ENCODE measurements at regions not wholly inside any gene's neighbourhood (a gene's known extent, or its start where the extent isn't known, plus 50 kb on each side); places are given as distances from the start of the nearest gene placed in this dataset.

GRCh38 chr15:93247466-93248121 is 158.6 kb upstream of the RGMA start:
- no peak for DNase-seq

DNA sequence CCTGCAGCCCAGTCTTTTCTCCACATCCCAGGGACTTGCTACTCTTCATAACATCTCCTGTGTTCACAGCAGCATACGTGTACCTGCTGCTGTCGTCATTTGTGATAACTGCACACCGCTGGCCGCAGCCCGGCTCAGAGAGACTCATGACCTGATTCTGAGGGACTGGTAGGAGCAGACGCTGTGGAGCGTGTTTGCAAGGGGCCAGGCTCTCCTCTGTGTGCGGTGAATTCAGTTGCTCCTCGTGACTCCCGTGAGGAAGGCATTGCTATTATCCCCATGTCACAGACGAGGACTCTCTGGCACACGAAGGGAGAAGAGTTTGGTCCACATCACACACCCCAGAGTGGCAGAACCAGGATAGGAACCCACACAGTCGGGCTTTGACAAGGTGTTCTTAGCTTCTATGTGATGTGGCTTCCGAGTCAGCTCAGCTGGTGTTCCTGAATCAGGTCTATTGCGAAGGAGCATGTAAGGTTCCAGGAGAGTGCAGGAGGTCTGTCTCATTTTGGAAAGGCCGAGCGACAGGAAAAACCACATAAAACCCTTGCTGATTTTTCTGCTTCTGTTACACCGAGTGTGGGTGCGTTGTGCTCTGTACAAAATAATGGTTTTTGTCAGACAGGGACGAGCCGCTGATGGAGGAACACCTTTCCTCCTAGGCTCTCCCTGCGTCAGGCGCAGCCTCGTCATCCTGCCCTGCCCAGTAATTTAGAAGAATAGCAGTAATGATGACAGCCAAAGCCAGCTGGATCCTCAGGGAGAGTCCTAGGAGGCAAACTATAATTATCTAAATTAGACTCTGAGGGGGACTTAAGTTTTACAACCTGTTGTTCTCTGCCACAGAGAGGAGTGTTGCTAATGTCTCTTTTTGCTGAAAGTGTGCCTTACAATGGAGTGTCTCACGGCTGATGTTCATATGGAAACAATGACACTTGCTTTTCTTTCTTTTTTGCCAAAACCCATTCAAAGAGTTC is 157.5 kb upstream of the RGMA start:
- DNase-seq, result no peak

- no peak for DNase-seq
Measured at GRCh38 chr15:93245661-93246042, 156.6 kb upstream of the RGMA start.

DNA sequence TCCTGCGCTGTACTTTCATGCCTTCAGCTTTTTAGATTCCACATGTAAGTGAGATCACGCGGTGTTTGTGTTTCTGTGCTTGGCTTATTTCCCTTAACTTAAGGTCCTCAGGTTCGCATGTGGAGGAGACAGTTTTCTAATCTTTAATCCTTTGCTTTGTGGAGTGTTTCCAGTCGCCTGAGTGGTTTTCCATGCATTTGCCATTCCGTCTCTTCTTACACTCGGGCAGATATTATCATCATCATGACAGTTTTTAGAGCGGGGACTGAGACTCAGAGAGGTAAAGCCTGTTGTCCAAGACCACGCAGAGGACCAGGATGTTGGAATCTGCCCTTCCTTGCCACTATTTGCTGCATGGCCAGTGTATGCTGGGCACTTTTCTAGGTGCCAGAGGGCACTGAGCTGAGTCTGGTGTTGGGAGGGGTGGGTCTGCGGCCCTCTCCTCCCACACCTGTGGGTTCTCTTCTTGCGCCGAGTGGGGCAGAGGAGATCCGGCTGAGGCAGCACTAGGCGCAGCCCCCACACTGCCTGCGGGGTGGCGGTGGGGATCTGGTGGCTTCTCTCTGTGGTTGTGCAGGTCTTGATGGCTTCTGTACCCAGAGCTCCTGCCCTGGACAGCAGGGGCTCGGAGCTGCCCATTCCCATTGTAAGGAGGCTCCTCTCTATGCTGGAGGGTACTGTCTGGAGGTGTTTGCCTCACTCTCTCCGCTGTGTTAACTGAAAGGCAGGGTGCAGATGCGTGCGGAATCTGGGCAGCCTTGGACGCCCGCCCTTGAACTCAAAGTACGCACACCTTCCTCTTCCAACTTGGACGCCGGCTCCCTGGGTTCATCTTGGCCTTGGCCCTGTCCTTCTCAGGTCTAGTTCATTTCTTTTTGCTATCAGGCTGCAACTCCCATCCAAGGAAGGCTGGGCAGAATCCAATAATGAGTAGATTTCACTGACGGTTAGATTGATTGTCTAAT is 156.0 kb upstream of the RGMA start:
- DNase-seq, result no peak

DNA sequence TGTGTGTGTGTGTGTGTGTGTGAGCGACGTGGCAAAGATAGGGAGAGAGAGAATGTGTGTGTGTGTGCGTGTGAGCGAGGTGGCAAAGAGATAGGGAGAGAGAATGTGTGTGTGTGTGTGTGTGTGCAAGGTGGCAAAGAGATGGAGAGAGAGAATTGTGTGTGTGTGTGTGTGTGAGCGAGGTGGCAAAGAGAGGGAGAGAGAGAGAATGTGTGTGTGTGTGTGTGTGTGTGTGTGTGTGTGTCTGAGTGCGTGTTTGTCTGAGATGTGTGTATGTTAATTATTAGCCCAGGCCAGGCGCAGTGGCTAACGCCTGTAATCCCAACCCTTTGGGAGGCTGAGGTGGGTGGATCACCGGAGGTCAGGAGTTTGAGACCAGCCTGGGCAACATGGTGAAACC is 154.6 kb upstream of the RGMA start:
- DNase-seq, result no peak

- no peak for DNase-seq
Measured at GRCh38 chr15:93241696-93242585, 152.9 kb upstream of the RGMA start.

- DNase-seq, result no peak
Measured at GRCh38 chr15:93239993-93240392, 151.0 kb upstream of the RGMA start.

GRCh38 chr15:93239591-93239990 is 150.6 kb upstream of the RGMA start:
- DNase-seq, result no peak

GRCh38 chr15:93238641-93239040 is 149.6 kb upstream of the RGMA start:
- DNase-seq, result no peak

DNA sequence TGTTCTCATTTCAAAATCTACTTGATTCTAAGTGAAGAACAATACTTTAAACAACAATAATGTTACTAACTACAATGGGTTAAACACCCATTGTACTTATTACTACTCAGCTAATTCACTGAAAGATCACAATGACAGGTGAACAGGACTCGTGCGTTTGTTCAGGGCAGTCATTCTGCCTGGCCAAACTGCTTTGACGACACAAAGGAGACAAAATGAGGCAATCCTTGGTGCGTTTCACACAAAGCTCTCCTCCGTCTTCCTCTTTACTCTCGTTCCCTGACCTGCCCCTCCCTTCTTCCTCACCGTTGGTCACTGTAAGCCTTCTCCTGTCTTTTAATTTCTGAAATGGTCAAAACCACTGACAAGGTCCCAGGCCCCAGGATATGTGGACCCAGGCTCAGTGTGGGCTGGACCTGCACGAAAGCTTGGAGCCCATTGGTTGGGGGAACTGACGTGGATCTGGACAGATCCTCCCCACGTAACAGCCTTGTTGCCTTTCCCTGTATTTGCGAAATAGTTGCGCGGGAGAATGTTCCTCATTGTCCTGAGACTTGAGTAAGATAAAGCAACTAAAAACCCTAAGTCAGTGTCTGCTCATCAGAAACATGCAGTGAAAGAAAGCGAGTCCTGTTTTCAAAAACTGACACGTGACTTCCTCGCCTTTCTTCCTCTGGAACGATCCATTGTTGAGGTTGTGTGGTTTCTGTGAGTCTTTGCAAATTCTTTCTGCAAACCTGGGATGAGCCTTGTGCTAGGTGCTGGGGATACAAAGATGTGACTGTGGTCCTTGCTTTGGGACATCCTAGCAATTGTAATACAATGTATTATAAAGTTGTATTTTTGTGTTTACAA is 147.1 kb upstream of the RGMA start:
- DNase-seq, result no peak

DNA sequence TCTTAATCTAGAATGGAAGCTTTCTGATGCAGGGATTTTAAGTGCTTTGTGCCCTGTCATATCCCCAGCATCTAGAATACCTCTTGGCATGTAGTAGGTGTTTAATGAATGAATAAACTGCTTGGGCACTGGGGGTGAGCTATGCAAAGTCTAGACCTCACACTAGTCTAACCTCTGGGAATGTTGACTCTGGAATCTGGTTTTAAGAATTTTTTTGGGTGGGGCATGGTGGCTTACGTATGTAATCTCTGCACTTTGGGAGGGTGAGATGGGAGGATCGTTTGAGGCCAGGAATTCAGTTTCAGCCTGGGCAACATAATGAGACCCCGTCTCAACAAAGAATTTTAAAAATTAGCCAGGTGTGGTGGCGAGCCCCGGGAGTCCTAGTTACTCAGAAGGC is 146.3 kb upstream of the RGMA start:
- no peak for DNase-seq

GRCh38 chr15:93233710-93234109 is 144.7 kb upstream of the RGMA start:
- no peak for DNase-seq

- DNase-seq, result no peak
Measured at GRCh38 chr15:93232845-93233244, 143.8 kb upstream of the RGMA start.

DNA sequence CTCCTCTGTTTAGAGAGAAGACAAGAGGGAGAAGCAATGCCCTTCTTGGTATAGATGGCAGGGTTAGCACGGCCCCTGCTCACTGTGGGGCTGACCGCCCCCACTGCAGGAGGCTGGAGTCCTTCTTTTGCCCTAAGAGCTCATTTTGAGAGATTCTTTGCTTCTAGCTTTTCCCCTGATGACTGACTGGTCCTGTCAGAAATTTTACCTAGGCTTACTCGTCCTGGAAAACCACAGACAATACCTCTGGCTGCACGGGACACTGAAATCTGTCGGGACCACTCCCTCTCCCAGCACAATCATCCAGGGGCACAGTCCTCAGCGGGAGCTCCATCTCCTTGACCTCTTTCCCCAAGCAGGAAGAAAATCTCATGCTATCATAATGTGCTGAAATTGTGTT is 143.0 kb upstream of the RGMA start:
- DNase-seq, result no peak

DNA sequence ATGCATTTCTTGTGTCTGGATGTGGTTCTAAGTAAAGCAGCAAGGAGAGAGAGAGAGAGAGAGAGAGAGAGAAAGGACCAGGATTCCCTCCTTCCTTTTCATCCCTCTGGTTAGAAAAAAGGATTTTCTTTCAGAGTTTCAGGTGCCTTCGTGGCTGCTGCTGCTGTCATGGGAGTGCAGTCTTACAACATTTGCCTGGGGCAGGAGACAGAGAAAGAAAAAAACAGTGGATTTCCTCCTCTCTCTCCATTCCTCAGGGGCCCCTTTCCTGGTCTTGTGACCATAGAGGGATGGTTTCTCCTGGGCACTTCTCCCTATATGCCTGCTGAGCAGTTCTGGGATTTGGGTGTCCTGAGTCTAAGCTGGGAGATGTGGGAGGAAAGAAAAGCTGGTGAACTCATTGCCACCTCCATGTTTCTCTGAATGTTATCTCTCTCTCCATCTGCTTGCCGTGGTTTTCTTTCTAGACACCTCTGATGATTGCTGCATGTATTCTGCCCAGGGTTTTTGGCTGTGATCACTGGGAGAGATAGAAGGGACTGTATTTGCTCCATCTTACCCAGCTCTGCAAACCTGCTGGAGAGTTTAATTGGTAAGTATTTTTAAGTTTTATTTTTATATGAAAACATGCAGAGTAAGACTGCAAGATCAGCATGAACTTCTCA is 142.4 kb upstream of the RGMA start:
- no peak for DNase-seq

DNA sequence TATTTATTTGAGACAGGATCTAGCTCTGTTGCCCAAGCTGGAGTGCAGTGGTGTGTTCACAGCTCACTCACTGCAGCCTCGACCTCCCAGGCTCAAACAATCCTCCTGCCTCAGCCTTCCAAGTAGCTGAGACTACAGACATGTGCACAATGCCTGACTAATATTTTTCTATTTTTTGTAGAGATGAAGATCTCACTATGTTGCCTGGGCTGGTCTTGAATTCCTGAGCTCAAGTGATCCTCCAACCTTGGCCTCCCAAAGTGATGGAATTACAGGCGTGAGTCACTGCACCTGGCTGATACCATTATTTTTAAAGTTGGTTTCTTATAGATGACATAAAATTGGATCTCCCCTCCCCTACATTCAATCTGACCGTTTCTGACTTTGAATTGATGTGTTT is 139.5 kb upstream of the RGMA start:
- DNase-seq, result no peak

GRCh38 chr15:93223803-93224202 is 134.8 kb upstream of the RGMA start:
- no peak for DNase-seq

DNA sequence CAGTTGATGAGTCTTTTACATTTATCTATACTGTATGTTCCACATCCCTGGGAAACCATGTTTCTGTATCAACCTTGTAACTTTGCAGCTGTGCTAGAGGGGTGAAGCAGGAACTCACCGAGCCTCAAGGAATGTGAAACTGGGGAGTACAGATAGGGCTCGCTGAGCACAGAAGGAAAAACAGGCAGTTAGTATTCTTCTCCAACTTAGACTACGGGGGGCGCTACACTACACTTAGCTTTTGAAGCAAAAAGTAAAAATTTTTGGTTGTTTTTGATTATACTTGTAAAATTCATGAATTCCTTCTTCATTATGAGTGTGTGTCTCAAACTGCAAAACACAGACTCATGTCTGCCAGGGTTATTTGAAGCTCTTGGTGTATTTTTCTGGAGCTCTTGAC is 132.7 kb upstream of the RGMA start:
- no peak for DNase-seq

- no peak for DNase-seq
Measured at GRCh38 chr15:93219859-93220420, 130.9 kb upstream of the RGMA start.

DNA sequence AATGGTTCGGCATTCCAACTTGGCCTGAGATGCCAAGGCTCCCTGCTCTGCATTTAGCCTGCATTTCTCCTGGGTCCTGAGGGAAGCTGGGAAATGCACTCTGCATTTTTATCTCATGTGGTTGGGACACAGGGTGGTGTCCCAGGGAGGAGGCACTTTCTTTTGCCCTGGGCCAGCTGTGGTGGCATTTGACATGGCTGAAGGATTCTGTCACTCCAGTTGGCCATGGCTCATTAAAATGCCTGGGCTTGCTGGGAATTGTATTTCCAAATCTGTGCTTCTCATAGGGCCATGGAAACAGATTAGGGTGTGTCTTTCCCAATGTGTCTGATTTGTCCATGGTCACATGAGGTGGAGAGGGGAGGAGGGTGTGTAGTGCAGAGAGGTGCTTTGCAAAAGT is 128.3 kb upstream of the RGMA start:
- no peak for DNase-seq

Measured in stimulated activated CD8-positive, alpha-beta memory T cell treated with anti-CD3 and anti-CD28 coated beads, Interleukin-4, amount 100 ng/mL, for 48 hours (primary cell).